ENCODE measurements at regions not wholly inside any gene's neighbourhood (a gene's known extent, or its start where the extent isn't known, plus 50 kb on each side); places are given as distances from the start of the nearest gene placed in this dataset.

GRCh38 chr2:204012072-204012653 lies 75.6 kb downstream of the ICOS start:
- TF ChIP-seq, protein P1, sequence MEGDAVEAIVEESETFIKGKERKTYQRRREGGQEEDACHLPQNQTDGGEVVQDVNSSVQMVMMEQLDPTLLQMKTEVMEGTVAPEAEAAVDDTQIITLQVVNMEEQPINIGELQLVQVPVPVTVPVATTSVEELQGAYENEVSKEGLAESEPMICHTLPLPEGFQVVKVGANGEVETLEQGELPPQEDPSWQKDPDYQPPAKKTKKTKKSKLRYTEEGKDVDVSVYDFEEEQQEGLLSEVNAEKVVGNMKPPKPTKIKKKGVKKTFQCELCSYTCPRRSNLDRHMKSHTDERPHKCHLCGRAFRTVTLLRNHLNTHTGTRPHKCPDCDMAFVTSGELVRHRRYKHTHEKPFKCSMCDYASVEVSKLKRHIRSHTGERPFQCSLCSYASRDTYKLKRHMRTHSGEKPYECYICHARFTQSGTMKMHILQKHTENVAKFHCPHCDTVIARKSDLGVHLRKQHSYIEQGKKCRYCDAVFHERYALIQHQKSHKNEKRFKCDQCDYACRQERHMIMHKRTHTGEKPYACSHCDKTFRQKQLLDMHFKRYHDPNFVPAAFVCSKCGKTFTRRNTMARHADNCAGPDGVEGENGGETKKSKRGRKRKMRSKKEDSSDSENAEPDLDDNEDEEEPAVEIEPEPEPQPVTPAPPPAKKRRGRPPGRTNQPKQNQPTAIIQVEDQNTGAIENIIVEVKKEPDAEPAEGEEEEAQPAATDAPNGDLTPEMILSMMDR (tag by site-specific recombination; IDR thresholded peaks at IDR 0.05), result no peak
- no peak for TF ChIP-seq ZSCAN30 (tag by site-specific recombination; IDR thresholded peaks at IDR 0.05)
- TF ChIP-seq YY1 (tag by site-specific recombination; IDR thresholded peaks at IDR 0.05), result no peak
- TF ChIP-seq ZNF114 (tag by site-specific recombination; IDR thresholded peaks at IDR 0.05), result no peak
- TF ChIP-seq, protein P2, sequence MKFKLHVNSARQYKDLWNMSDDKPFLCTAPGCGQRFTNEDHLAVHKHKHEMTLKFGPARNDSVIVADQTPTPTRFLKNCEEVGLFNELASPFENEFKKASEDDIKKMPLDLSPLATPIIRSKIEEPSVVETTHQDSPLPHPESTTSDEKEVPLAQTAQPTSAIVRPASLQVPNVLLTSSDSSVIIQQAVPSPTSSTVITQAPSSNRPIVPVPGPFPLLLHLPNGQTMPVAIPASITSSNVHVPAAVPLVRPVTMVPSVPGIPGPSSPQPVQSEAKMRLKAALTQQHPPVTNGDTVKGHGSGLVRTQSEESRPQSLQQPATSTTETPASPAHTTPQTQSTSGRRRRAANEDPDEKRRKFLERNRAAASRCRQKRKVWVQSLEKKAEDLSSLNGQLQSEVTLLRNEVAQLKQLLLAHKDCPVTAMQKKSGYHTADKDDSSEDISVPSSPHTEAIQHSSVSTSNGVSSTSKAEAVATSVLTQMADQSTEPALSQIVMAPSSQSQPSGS (tag by site-specific recombination; IDR thresholded peaks at IDR 0.05; ENCODE audit: low read depth), result no peak
- TF ChIP-seq KLF16 (tag by site-specific recombination; IDR thresholded peaks at IDR 0.05), result no peak
- TF ChIP-seq ZNF585B (tag by site-specific recombination; IDR thresholded peaks at IDR 0.05), result no peak
- TF ChIP-seq, protein P3, sequence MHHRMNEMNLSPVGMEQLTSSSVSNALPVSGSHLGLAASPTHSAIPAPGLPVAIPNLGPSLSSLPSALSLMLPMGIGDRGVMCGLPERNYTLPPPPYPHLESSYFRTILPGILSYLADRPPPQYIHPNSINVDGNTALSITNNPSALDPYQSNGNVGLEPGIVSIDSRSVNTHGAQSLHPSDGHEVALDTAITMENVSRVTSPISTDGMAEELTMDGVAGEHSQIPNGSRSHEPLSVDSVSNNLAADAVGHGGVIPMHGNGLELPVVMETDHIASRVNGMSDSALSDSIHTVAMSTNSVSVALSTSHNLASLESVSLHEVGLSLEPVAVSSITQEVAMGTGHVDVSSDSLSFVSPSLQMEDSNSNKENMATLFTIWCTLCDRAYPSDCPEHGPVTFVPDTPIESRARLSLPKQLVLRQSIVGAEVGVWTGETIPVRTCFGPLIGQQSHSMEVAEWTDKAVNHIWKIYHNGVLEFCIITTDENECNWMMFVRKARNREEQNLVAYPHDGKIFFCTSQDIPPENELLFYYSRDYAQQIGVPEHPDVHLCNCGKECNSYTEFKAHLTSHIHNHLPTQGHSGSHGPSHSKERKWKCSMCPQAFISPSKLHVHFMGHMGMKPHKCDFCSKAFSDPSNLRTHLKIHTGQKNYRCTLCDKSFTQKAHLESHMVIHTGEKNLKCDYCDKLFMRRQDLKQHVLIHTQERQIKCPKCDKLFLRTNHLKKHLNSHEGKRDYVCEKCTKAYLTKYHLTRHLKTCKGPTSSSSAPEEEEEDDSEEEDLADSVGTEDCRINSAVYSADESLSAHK (tag by site-specific recombination; IDR thresholded peaks at IDR 0.05), result no peak

Data from HEK293 (cell line).